ENCODE measurements at regions not wholly inside any gene's neighbourhood (a gene's known extent, or its start where the extent isn't known, plus 50 kb on each side); places are given as distances from the start of the nearest gene placed in this dataset.

- no peak for DNase-seq (ENCODE audit: low spot score)
Observed at GRCh38 chr17:68182940-68183551, 64.8 kb upstream of the AMZ2 start.

- no peak for DNase-seq (ENCODE audit: low spot score)
Observed at GRCh38 chr17:68184141-68184571, 63.7 kb upstream of the AMZ2 start.

- DNase-seq (ENCODE audit: low spot score), result no peak
Observed at GRCh38 chr17:68184816-68185436, 62.9 kb upstream of the AMZ2 start.

GRCh38 chr17:68185820-68186219 lies 62.0 kb upstream of the AMZ2 start:
- no peak for DNase-seq (ENCODE audit: low spot score)

GRCh38 chr17:68190495-68190894 lies 57.3 kb upstream of the AMZ2 start:
- no peak for DNase-seq (ENCODE audit: low spot score)

- DNase-seq (ENCODE audit: low spot score), result no peak
Observed at GRCh38 chr17:68195667-68196393, 52.0 kb upstream of the AMZ2 start.

GRCh38 chr17:68196394-68197090 lies 51.3 kb upstream of the AMZ2 start:
- no peak for DNase-seq (ENCODE audit: low spot score)

GRCh38 chr17:68197091-68197996 lies 50.5 kb upstream of the AMZ2 start:
- no peak for DNase-seq (ENCODE audit: low spot score)

GRCh38 chr17:68197997-68198930 lies 49.6 kb upstream of the AMZ2 start:
- DNase-seq (ENCODE audit: low spot score), result no peak

Measured in umbilical cord (tissue), 1 donor.